ENCODE measurements at regions not wholly inside any gene's neighbourhood (a gene's known extent, or its start where the extent isn't known, plus 50 kb on each side); places are given as distances from the start of the nearest gene placed in this dataset.

- TF ChIP-seq POLR2AphosphoS5 (IDR thresholded peaks at IDR 0.05) (no peak), EP300 (IDR thresholded peaks at IDR 0.05; ENCODE audit: low read depth) (no peak), POLR2A (IDR thresholded peaks at IDR 0.05) (no peak)
- TF ChIP-seq, protein P1, sequence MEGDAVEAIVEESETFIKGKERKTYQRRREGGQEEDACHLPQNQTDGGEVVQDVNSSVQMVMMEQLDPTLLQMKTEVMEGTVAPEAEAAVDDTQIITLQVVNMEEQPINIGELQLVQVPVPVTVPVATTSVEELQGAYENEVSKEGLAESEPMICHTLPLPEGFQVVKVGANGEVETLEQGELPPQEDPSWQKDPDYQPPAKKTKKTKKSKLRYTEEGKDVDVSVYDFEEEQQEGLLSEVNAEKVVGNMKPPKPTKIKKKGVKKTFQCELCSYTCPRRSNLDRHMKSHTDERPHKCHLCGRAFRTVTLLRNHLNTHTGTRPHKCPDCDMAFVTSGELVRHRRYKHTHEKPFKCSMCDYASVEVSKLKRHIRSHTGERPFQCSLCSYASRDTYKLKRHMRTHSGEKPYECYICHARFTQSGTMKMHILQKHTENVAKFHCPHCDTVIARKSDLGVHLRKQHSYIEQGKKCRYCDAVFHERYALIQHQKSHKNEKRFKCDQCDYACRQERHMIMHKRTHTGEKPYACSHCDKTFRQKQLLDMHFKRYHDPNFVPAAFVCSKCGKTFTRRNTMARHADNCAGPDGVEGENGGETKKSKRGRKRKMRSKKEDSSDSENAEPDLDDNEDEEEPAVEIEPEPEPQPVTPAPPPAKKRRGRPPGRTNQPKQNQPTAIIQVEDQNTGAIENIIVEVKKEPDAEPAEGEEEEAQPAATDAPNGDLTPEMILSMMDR (IDR thresholded peaks at IDR 0.05) = no peak
- Histone ChIP-seq H3K4me3 (no peak overlapping the region), H3K27me3 (no peaks in the 10 kb centered on the region), H3K9me3 (no peaks in the 10 kb centered on the region), H3K36me3 (no peaks in the 10 kb centered on the region), H3K27ac (no peak overlapping the region), H3K4me1 (no peaks in the 10 kb centered on the region)
- intact Hi-C loops (cut with DNase I; ENCODE audit: low total_unique reads) = loop anchor here (5.0 kb wide), 1 partner anchor 1259 kb away; no protein-coding TSS in a partner anchor
- WGBS, 2 donors (ENCODE audit: low coverage in 1 of 2) = 79% methylated on average over 2 to 3 of the region's 3 CpGs
- in situ Hi-C loops (cut with MboI; ENCODE audit: low pct_ligation_motif_present in 1 of 4, low pct_unique_long_range_greater_than_20kb in 1 of 4, low sequenced_read_pairs in 3 of 4) = no loop called here
- DNase-seq = no peak
Observed at GRCh38 chr5:126106029-126106428, 317.2 kb upstream of the GRAMD2B start.

GRCh38 chr5:126107381-126107780 is 315.8 kb upstream of the GRAMD2B start:
- Histone ChIP-seq H3K27ac (no peak overlapping the region), H3K4me3 (no peak overlapping the region), H3K36me3 (no peaks in the 10 kb centered on the region), H3K27me3 (no peaks in the 10 kb centered on the region), H3K4me1 (no peaks in the 10 kb centered on the region), H3K9me3 (peaks cover 0 to 1% of the 10 kb centered on the region in 2 donors)
- TF ChIP-seq EP300 (IDR thresholded peaks at IDR 0.05; ENCODE audit: low read depth) (no peak), POLR2A (IDR thresholded peaks at IDR 0.05) (no peak), POLR2AphosphoS5 (IDR thresholded peaks at IDR 0.05) (no peak)
- TF ChIP-seq, protein P1 (IDR thresholded peaks at IDR 0.05) = no peak
- WGBS, 2 donors (ENCODE audit: low coverage in 1 of 2) = 94 to 100% methylated on average over 2 of the region's 2 CpGs
- intact Hi-C loops (cut with DNase I; ENCODE audit: low total_unique reads) = loop anchor here (5.0 kb wide), 1 partner anchor 1260 kb away; no protein-coding TSS in a partner anchor
- in situ Hi-C loops (cut with MboI; ENCODE audit: low pct_ligation_motif_present in 1 of 4, low pct_unique_long_range_greater_than_20kb in 1 of 4, low sequenced_read_pairs in 3 of 4) = no loop called here
- no peak for DNase-seq

- intact Hi-C loops (cut with DNase I; ENCODE audit: low total_unique reads) = loop anchor here (5.0 kb wide), 1 partner anchor 1261 kb away; no protein-coding TSS in a partner anchor
- in situ Hi-C loops (cut with MboI; ENCODE audit: low pct_ligation_motif_present in 1 of 4, low pct_unique_long_range_greater_than_20kb in 1 of 4, low sequenced_read_pairs in 3 of 4) = no loop called here
- 67 to 69% methylated on average over 3 to 5 of the region's 5 CpGs for WGBS, 2 donors (ENCODE audit: low coverage in 1 of 2)
Observed at GRCh38 chr5:126108470-126108869, 314.7 kb upstream of the GRAMD2B start.

GRCh38 chr5:126115059-126115629 is 308.1 kb upstream of the GRAMD2B start:
- WGBS, 2 donors (ENCODE audit: low coverage in 1 of 2) = 75 to 76% methylated on average over 1 to 2 of the region's 2 CpGs
- in situ Hi-C loops (cut with MboI; ENCODE audit: low pct_ligation_motif_present in 1 of 4, low pct_unique_long_range_greater_than_20kb in 1 of 4, low sequenced_read_pairs in 3 of 4) = no loop called here

More at GRCh38 chr5:126108470-126108869, 314.7 kb upstream of the GRAMD2B start:
- Histone ChIP-seq H3K36me3 (no peaks in the 10 kb centered on the region), H3K4me3 (no peak overlapping the region), H3K27ac (no peak overlapping the region), H3K9me3 (peaks cover 0 to 3% of the 10 kb centered on the region in 2 donors), H3K4me1 (no peaks in the 10 kb centered on the region), H3K27me3 (no peaks in the 10 kb centered on the region)
- no peak for DNase-seq
- TF ChIP-seq, protein P1 (IDR thresholded peaks at IDR 0.05) = no peak
- TF ChIP-seq POLR2A (IDR thresholded peaks at IDR 0.05) = no peak
- no peak for TF ChIP-seq EP300 (IDR thresholded peaks at IDR 0.05; ENCODE audit: low read depth)
- TF ChIP-seq POLR2AphosphoS5 (IDR thresholded peaks at IDR 0.05) = no peak

More at GRCh38 chr5:126115059-126115629, 308.1 kb upstream of the GRAMD2B start:
- intact Hi-C loops (cut with DNase I; ENCODE audit: low total_unique reads) = no loop called here
- no peak for DNase-seq
- Histone ChIP-seq H3K4me1 (no peaks in the 10 kb centered on the region), H3K9me3 (peaks cover 0 to 3% of the 10 kb centered on the region in 2 donors), H3K27me3 (no peaks in the 10 kb centered on the region), H3K36me3 (no peaks in the 10 kb centered on the region), H3K4me3 (no peak overlapping the region), H3K27ac (no peak overlapping the region)
- no peak for TF ChIP-seq POLR2A (IDR thresholded peaks at IDR 0.05)
- TF ChIP-seq POLR2AphosphoS5 (IDR thresholded peaks at IDR 0.05) = no peak
- TF ChIP-seq, protein P1 (IDR thresholded peaks at IDR 0.05) = no peak
